WTC11 (cell line): ENCODE measurements at regions not wholly inside any gene's neighbourhood (a gene's known extent, or its start where the extent isn't known, plus 50 kb on each side); places are given as distances from the start of the nearest gene placed in this dataset.

Experiments used
- ARID4B ChIP-seq: sonication (generic); formaldehyde crosslinking; IDR thresholded peaks from 2 replicates; pipeline ENCODE4 v1.8.0; 2023; ENCODE audit warnings: missing genetic modification reagents, mild to moderate bottlenecking, borderline replicate concordance
- E2F1 ChIP-seq: sonication (generic); formaldehyde crosslinking; IDR thresholded peaks from 2 replicates; pipeline ENCODE4 v1.8.0; 2022; ENCODE audit warnings: mild to moderate bottlenecking, missing genetic modification reagents
- ESRRA ChIP-seq: sonication (generic); formaldehyde crosslinking; IDR thresholded peaks from 2 replicates; pipeline ENCODE4 v1.8.1; 2022; ENCODE audit warnings: mild to moderate bottlenecking, missing genetic modification reagents, borderline replicate concordance
- MAX ChIP-seq: sonication (generic); formaldehyde crosslinking; IDR thresholded peaks from 2 replicates; pipeline ENCODE4 v1.8.0; 2022; ENCODE audit warnings: mild to moderate bottlenecking, missing genetic modification reagents

- TF ChIP-seq ARID4B (no peak), ESRRA (CRISPR knock-in tag) (no peak), E2F1 (CRISPR knock-in tag) (no peak), MAX (CRISPR knock-in tag) (no peak)
These were observed 199.7 kb upstream of the TMPRSS15 start for GRCh38 chr21:18603261-18603660.
